Left ventricle myocardium superior (tissue), 1 donor: ENCODE measurements at regions not wholly inside any gene's neighbourhood (a gene's known extent, or its start where the extent isn't known, plus 50 kb on each side); places are given as distances from the start of the nearest gene placed in this dataset.

Source experiments
- ATAC-seq: fragments of 200-7000 bp; cut with Tn5 transposase; one replicate; pipeline ENCODE4 v1.9.1; 2020; ENCODE audit warnings: mild to moderate bottlenecking, moderate library complexity
- DNase-seq: peaks from one replicate; pipeline ENCODE4 v3.0.0-alpha.2; 2020
- intact Hi-C: fragments of 100-400 bp; cut with micrococcal nuclease; formaldehyde crosslinking; loops from one replicate; pipeline ENCODE4 v1.11.0; 2022
- donor health status: DM: no; HTN: yes; CAD: no; lungs with severe emphysema.

DNA sequence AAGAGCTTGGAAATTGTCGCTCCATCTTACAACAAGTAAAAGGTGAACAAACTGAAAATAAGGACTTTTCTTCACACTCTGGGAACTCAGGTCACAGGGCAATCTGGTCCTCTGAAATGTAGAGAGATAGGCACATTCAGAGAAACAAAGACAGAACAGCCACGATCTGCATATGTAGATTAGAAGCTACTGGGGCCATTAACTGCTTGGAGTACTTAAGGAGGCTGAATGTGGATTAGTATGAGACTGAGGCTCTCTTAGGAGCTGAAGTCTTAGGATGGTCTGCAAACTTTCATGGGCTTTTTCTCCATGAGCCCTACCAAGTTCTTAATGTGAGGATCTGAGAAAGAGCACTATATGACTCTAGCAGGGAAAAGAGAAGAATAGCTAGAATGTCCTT is 265.3 kb upstream of the NXPH2 start:
- no peak for DNase-seq
- no peak for ATAC-seq
- intact Hi-C loops, result no loop called here

DNA sequence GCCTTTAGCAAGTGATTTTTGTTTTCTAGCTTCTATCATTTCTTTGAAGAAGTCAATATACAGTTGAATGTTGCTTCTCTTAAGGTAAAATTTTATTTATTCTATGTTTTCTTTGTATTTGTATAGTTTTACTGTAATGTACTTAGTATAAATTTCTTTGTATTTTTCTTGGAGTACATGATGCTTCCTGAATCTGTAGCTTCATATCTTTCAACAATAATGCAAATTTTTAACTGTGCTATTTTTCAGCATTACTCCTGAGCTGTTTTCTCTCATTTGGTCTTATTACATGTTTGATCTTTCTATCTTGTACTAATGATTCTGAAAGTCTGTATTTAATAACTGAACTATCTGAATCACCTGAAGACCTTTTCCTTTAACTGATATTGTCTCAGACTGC is 253.9 kb upstream of the NXPH2 start:
- DNase-seq (no peak), ATAC-seq (no peak)
- intact Hi-C loops, result no loop called here

- intact Hi-C loops, result no loop called here
- ATAC-seq, result no peak
Measured at GRCh38 chr2:139033300-139033699, 253.1 kb upstream of the NXPH2 start.

DNA sequence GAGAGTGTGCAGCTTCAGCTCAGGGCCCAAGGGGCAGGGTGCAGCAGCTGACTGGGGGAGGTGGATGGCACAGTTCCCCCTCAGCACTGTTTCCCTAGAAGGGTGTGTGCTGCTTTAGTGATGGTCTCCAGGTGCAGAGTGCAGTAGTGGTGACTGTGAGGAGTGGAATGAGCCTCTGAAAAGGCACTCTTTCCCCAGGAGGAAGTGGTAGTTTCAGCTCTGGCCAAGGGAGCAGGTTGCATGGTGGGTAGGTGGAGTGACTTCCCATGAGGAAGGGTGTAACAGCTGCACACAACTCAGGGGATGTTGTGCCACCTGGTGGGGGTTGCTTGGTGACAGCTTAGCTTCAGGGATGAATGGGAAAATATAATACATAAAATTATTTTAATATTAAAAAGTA is 251.5 kb upstream of the NXPH2 start:
- no peak for DNase-seq
- intact Hi-C loops, result no loop called here
- ATAC-seq, result peak; percentile 35

More at GRCh38 chr2:139033300-139033699, 253.1 kb upstream of the NXPH2 start:
- DNase-seq, result no peak

DNA sequence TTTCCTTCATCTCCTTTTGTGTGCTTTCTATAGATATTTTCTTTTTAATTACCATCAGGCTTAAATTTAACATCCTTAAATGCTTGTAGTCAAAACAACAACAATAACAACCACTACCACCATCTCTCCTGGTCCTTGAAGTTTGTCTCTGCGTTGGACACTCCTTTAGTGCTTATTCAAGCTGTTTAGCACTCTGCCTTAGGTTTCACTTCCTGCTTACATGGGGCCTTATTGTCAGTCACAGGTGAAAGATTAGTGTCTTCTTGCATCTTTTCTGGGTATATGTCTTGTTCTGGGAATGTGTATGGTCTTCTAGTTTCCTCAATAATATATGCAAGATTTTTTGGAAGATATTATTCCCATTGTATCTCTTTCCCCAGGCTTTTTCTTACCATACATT is 240.1 kb upstream of the NXPH2 start:
- ATAC-seq, result no peak
- DNase-seq, result no peak
- intact Hi-C loops, result no loop called here

DNA sequence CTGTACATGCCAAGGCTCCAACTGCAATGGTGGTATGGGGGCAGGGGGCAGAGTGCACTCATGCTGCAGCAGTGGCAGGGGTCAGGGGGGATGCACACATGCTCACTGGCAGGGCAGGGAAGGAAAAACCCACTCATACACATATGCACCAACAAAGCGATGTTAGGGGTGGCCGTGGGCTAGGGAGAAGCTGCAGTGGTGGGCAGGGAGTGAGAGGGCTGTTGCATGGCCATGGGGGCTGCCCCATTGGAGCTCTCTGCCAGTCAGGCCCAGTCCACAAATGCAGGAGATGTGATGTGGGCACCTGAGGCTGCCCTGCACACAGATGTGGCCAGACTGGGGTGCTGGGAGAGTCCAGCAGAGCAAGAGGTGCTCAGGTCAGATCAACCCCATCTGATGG is 238.1 kb upstream of the NXPH2 start:
- intact Hi-C loops, result no loop called here
- ATAC-seq, result no peak
- no peak for DNase-seq

GRCh38 chr2:139007130-139007529 is 226.9 kb upstream of the NXPH2 start:
- no peak for DNase-seq
- intact Hi-C loops, result no loop called here
- ATAC-seq, result peak; percentile 48

DNA sequence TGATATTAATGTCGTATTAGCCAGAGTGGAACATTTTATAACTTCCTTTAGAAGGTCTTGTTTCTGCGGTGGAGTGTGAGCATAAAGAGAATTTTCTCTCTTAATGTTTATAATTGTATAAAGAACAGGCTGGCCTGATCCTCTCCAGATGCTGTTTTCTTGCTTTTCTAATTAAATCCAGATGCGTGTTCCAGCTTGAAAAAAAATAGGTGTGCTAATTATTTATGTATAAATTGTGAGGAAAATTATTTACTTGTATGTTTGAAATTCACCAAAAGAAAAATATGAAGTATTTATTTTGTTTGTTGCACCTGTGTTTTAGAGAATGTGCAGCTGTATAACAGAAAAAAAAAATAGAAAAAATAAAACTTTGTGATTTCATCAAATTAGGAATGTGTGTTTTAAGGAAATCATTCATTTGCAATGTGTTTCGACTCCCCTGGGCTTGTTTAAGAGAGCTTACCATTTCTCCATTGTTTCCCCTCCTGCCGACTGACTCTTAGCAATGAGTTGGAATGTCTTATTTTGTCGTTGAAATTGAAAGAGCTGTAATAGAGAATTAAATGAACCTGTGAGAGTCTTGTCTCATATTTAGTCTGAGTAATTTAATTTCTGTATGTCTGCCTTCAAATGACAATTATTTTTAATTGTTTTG is 220.1 kb upstream of the NXPH2 start:
- intact Hi-C loops, result no loop called here
- DNase-seq (no peak), ATAC-seq (peak; percentile 25)

- ATAC-seq, result no peak
- DNase-seq, result no peak
- intact Hi-C loops, result no loop called here
Measured at GRCh38 chr2:138997856-138998517, 217.8 kb upstream of the NXPH2 start.

DNA sequence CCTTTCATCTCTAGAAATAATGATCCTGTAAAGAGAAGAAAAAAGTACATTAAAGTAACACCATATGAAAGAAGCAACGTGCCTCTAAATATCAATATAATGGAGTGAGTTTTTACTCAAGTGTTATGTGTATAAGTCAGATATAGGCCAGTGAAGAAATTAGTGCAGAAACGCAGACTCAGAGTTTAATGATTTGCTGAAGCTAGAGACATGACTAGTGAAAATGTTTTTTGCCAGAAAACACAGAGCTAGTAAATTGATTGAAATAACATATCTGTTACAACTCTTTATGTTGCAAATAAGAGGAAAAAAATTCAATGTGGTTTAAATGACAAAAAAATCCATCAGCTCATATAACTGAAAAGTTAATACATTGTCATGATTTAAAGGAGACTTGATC is 217.2 kb upstream of the NXPH2 start:
- no peak for DNase-seq
- ATAC-seq, result no peak

GRCh38 chr2:138994502-138994901 is 214.3 kb upstream of the NXPH2 start:
- DNase-seq (no peak), ATAC-seq (no peak)
- intact Hi-C loops, result no loop called here

More for the DNA sequence above, 217.2 kb upstream of the NXPH2 start:
- intact Hi-C loops, result no loop called here

GRCh38 chr2:138985881-138986280 is 205.7 kb upstream of the NXPH2 start:
- intact Hi-C loops, result no loop called here
- ATAC-seq (no peak), DNase-seq (no peak)

DNA sequence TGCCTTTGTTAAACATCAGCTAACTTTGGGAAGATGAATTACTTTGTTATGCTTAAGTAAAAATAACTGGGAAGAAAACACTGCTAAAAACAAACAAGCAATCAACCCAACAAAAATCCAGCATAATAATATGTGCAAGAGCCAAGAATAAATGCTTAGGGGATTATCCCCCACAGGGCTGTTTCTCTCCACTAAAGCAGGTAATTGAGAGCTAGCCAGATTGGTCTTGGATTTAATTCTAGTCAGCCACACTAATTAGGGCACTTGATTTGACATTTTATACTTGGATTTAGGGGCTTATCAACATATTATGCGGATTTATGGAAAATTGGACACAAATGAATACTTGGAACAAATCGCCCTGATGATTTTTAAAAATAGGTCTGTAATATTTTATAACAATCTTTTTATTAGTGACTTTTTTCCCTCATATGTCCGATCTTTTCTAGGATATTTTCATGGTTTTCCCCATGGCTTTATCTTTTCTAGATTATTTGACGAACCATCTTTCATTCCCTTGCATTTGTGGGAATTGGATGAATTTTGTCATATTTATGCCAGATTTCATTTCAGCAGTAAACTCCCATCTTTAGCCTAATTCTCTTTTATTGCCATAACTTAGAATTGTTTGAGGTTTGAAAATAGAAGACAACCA is 199.1 kb upstream of the NXPH2 start:
- intact Hi-C loops, result no loop called here
- DNase-seq (no peak), ATAC-seq (no peak)

DNA sequence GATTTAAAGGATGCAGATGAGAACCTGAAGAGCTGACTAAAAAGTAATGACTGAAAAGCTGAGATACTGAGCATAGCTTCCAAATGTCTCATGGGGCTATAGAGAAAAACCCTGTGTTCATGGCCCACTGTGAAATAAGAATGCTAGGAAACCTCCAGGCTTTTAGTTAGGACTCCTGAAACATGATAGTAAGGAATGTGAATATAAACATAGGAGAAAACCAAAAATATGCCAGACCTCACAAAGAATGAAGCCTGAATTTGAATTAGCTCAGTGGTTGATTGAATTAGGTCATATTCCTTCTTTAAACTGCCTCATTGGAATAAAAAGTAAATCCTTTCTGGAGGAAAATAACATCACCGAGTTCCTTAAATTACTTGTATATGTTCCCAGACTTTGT is 194.5 kb upstream of the NXPH2 start:
- no peak for ATAC-seq
- no peak for DNase-seq
- intact Hi-C loops, result no loop called here

DNA sequence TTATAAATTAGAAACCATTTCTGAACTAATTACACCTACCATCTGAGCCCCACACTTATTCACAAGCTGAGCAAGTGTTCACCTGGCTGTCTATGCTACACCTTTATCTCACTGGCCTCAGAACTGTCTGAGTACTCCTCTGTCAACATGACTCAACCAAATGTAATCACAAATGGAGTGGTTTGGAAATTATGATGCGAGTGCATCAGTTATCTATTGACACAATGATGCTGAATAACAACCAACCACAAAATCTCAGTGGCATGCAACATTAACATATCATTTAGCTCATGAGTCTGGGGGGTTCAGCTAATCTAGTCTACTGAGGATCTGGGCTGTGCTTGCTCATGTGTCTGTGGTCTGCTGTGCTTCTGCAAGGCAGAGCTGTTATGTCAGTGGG is 184.2 kb upstream of the NXPH2 start:
- intact Hi-C loops, result no loop called here
- no peak for DNase-seq
- no peak for ATAC-seq

- intact Hi-C loops, result no loop called here
- DNase-seq, result no peak
- ATAC-seq, result no peak
Measured at GRCh38 chr2:138962686-138963085, 182.5 kb upstream of the NXPH2 start.

DNA sequence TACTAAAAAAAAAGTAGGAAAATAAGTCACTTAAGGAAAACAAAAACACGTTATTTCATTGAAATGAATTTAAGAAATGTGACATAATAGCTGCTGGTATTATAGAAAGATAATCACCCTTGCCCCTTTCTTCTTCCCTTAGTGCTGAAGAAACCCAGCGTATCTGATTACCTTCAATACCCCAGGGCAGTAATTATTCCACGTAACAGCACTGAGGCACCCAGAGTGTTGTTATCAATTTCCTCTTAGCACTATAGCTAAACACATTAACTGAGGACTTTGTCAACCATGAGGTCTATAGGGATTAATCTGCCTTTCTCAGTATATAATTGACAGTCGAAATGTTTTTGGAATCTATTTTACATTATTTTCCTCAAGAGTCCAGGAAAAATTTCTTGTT is 180.0 kb upstream of the NXPH2 start:
- DNase-seq (no peak), ATAC-seq (no peak)
- intact Hi-C loops, result no loop called here

DNA sequence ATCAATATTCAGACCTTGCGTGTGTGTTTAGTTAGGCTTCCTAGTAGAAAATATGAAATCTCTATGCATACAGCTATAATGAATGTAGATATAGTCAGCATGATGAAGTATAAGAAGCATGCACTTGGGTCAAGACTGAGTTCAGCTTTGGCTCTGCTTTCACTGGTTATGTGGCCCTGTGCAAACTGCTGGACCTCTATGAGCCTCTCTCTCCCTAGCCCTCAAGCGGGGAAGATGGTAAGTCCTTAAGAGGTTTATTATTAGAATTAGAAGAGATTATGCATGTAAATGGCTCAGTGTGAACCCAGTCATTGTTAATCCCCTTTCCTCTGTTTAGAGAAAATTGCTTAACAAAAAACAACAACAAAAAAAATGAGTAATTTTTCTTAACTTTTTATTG is 178.8 kb upstream of the NXPH2 start:
- intact Hi-C loops, result no loop called here
- DNase-seq (no peak), ATAC-seq (no peak)

GRCh38 chr2:138956116-138956515 is 175.9 kb upstream of the NXPH2 start:
- ATAC-seq, result no peak

DNA sequence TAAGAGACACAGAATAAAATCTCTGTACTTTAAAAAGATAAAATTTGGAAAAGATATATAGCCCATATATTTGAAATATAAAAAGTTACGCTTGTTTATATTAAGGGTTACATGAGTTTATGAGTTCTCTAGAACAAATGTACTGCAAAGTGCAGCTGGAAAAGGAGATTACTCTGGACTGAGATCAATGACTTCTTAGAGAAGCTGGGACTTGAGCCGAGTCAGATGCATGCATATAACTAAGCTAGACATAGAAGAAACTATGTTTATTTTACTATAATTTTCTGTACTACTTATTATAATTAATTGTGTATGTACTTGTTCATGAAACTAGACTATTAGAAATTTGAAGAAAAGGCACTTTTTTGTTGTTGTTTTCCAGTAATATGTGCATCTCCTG is 170.3 kb upstream of the NXPH2 start:
- DNase-seq, result no peak
- intact Hi-C loops, result no loop called here
- no peak for ATAC-seq

More at GRCh38 chr2:138956116-138956515, 175.9 kb upstream of the NXPH2 start:
- DNase-seq, result no peak
- intact Hi-C loops, result no loop called here

DNA sequence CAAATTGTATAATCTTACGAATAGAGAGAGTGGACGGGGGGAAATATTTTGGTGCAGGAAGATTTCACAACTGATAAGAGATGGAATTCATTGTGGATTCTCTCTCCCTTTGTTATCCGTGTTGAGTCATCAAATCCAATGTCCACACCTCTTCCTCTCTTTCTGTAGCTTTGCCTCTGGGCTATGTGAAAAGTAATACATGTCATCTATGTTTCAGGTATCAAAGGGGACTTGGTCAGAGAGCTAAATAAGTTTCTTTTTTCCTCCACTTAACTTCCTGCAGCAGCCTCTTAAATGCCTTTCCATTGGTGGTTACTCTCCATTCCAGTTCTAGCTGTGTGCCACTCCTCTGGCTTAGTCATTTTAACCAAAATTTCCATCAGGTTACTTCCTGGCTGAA is 169.3 kb upstream of the NXPH2 start:
- ATAC-seq (no peak), DNase-seq (no peak)
- intact Hi-C loops, result no loop called here
